ENCODE measurements at regions not wholly inside any gene's neighbourhood (a gene's known extent, or its start where the extent isn't known, plus 50 kb on each side); places are given as distances from the start of the nearest gene placed in this dataset.

- TF ChIP-seq HDAC2 (IDR thresholded peaks at IDR 0.05) (no peak), SMC3 (IDR thresholded peaks at IDR 0.05; ENCODE audit: borderline replicate concordance, low read length) (no peak), STAT1 (conservative IDR thresholded peaks at IDR 0.05) (no peak), BHLHE40 (IDR thresholded peaks at IDR 0.05; ENCODE audit: borderline replicate concordance in 1 of 2, low read depth in 2 of 2, low read length in 1 of 2) (no peak), PAX5 (IDR thresholded peaks at IDR 0.05; ENCODE audit: borderline replicate concordance, low read depth, low read length) (no peak), MXI1 (IDR thresholded peaks at IDR 0.05; ENCODE audit: low read depth, low read length) (no peak)
- TF ChIP-seq, protein P1, sequence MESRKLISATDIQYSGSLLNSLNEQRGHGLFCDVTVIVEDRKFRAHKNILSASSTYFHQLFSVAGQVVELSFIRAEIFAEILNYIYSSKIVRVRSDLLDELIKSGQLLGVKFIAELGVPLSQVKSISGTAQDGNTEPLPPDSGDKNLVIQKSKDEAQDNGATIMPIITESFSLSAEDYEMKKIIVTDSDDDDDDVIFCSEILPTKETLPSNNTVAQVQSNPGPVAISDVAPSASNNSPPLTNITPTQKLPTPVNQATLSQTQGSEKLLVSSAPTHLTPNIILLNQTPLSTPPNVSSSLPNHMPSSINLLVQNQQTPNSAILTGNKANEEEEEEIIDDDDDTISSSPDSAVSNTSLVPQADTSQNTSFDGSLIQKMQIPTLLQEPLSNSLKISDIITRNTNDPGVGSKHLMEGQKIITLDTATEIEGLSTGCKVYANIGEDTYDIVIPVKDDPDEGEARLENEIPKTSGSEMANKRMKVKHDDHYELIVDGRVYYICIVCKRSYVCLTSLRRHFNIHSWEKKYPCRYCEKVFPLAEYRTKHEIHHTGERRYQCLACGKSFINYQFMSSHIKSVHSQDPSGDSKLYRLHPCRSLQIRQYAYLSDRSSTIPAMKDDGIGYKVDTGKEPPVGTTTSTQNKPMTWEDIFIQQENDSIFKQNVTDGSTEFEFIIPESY (IDR thresholded peaks at IDR 0.05): no peak
Observed at GRCh38 chr14:22296088-22296487, 292.9 kb downstream of the DAD1 start.
